MM.1S (cell line): ENCODE measurements at regions not wholly inside any gene's neighbourhood (a gene's known extent, or its start where the extent isn't known, plus 50 kb on each side); places are given as distances from the start of the nearest gene placed in this dataset.

Experiments
- DNase-seq: peaks from one replicate; pipeline ENCODE4 v3.0.0-alpha.2; 2015
- H2AFZ ChIP-seq: fragments of 300-600 bp; sonication (generic); 2 replicates; pipeline ENCODE4 v1.6.0; 2016; ENCODE audit warnings: antibody characterized with exemption, low read length
- H3F3A ChIP-seq: fragments of 300-600 bp; sonication (generic); 2 replicates; pipeline ENCODE4 v1.6.1; 2016; ENCODE audit warnings: mild to moderate bottlenecking, antibody characterized with exemption, low read length, moderate library complexity, mixed read lengths; ENCODE audit not compliant: insufficient read depth
- H3K27ac ChIP-seq: fragments of 300-600 bp; sonication (generic); 2 replicates; pipeline ENCODE4 v1.5.1; 2016; ENCODE audit warnings: mild to moderate bottlenecking, low read length
- H3K27me3 ChIP-seq: fragments of 300-600 bp; sonication (generic); replicated peaks from 2 replicates; pipeline ENCODE4 v1.6.0; 2016; ENCODE audit warnings: low read length; ENCODE audit not compliant: insufficient read depth
- H3K36me3 ChIP-seq: fragments of 300-600 bp; sonication (generic); replicated peaks from 2 replicates; pipeline ENCODE4 v1.6.1; 2016; ENCODE audit warnings: mild to moderate bottlenecking, low read length, mixed read lengths; ENCODE audit not compliant: insufficient read depth
- H3K4me1 ChIP-seq: fragments of 300-600 bp; sonication (generic); 2 replicates; pipeline ENCODE4 v1.6.1; 2016; ENCODE audit warnings: low read length, mixed read lengths
- H3K4me2 ChIP-seq: fragments of 300-600 bp; sonication (generic); 2 replicates; pipeline ENCODE4 v1.6.0; 2016; ENCODE audit warnings: low read depth, low read length
- H3K4me3 ChIP-seq: fragments of 300-600 bp; sonication (generic); 2 replicates; pipeline ENCODE4 v1.5.1; 2016; ENCODE audit warnings: low read length, mixed read lengths
- H3K79me2 ChIP-seq: fragments of 300-600 bp; sonication (generic); 2 replicates; pipeline ENCODE4 v1.6.1; 2016; ENCODE audit warnings: mixed run types, low read length, mixed read lengths
- H3K9ac ChIP-seq: fragments of 300-600 bp; sonication (generic); 2 replicates; pipeline ENCODE4 v1.6.1; 2016; ENCODE audit warnings: low read length, mixed read lengths
- H3K9me2 ChIP-seq: fragments of 300-600 bp; sonication (generic); replicated peaks from 2 replicates; pipeline ENCODE4 v1.6.1; 2016; ENCODE audit warnings: mild to moderate bottlenecking, low read length, mixed read lengths; ENCODE audit not compliant: insufficient read depth
- H3K9me3 ChIP-seq: fragments of 300-600 bp; sonication (generic); replicated peaks from 2 replicates; pipeline ENCODE4 v1.6.1; 2016; ENCODE audit warnings: mild to moderate bottlenecking, low read length, mixed read lengths; ENCODE audit not compliant: insufficient read depth
- H4K20me1 ChIP-seq: fragments of 300-600 bp; sonication (generic); 2 replicates; pipeline ENCODE4 v1.6.1; 2016; ENCODE audit warnings: mild to moderate bottlenecking, low read length, moderate library complexity, mixed read lengths; ENCODE audit not compliant: insufficient read depth
- EZH2 ChIP-seq: fragments of 300-600 bp; sonication (generic); optimal IDR thresholded peaks from 2 replicates; pipeline ENCODE3; 2017; ENCODE audit warnings: low read depth, mild to moderate bottlenecking, antibody characterized with exemption, low read length, mixed read lengths
- EZH2phosphoT487 ChIP-seq: fragments of 300-600 bp; sonication (generic); IDR thresholded peaks from 2 replicates; pipeline ENCODE4 v1.6.1; 2018; ENCODE audit warnings: antibody characterized with exemption, low read length
- TF ChIP-seq, protein P1 (sequence below): fragments of 300-600 bp; sonication (generic); IDR thresholded peaks from 2 replicates; pipeline ENCODE4 v1.5.1; 2016; ENCODE audit warnings: antibody characterized with exemption, low read length, mixed read lengths

DNA sequence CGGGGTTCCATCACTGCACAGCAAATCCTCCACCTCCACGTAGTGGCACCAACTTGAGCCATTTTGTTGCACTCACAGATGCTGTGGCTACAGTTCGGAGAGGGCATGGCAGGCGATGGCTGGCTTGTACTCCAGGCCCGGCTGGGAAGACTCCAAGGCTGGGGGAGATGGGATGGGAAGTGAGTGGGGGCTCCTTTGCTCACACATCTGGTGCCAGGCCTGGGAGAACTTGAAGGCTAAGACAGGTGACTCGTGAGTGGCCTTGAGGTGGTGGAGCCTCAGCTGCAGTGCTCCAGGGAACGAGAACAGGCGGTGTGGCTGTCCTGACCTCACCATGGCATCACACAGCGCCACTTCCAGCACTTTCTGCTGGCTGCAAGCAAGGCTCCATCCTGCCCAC, 87.9 kb downstream of the PLXNA1 start:
- Histone ChIP-seq H3K9me2 (no peaks in the 10 kb centered on the region), H3F3A (no peaks in the 10 kb centered on the region), H4K20me1 (no peaks in the 10 kb centered on the region), H3K27me3 (peaks cover 14% of the 10 kb centered on the region; the same call in 1 of the 2 replicates), H3K4me1 (no peaks in the 10 kb centered on the region), H3K36me3 (no peaks in the 10 kb centered on the region), H3K9me3 (no peaks in the 10 kb centered on the region), H2AFZ (no peak overlapping the region), H3K4me2 (no peak overlapping the region), H3K27ac (no peak overlapping the region), H3K9ac (no peak overlapping the region), H3K79me2 (no peaks in the 10 kb centered on the region), H3K4me3 (no peak overlapping the region)
- no peak for TF ChIP-seq EZH2
- TF ChIP-seq, protein P1, sequence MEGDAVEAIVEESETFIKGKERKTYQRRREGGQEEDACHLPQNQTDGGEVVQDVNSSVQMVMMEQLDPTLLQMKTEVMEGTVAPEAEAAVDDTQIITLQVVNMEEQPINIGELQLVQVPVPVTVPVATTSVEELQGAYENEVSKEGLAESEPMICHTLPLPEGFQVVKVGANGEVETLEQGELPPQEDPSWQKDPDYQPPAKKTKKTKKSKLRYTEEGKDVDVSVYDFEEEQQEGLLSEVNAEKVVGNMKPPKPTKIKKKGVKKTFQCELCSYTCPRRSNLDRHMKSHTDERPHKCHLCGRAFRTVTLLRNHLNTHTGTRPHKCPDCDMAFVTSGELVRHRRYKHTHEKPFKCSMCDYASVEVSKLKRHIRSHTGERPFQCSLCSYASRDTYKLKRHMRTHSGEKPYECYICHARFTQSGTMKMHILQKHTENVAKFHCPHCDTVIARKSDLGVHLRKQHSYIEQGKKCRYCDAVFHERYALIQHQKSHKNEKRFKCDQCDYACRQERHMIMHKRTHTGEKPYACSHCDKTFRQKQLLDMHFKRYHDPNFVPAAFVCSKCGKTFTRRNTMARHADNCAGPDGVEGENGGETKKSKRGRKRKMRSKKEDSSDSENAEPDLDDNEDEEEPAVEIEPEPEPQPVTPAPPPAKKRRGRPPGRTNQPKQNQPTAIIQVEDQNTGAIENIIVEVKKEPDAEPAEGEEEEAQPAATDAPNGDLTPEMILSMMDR = no peak
- no peak for TF ChIP-seq EZH2phosphoT487
- DNase-seq = no peak

DNA sequence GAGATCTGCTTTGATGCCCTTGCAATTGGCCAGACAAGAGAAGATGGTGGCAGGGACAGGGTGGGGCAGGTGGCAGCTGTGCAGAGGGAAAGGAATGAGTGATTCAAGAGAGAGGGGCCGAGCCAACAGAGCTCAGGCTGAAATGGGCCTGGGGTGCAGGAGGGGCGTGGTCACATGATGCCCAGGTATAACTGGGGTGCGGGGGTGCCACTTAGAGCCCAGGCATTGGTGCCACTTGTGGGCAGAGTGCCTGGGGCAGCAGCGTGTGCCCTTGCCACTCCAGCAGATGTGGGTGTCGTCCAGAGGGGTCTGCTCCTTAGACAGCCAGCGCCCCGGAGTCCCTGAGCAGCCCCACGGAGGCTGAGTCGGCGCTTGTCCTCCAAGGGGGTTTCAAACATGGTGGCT, 88.7 kb downstream of the PLXNA1 start:
- H3K4me1 ChIP-seq = no peaks in the 10 kb centered on the region
- no peak overlapping the region for H3K9ac ChIP-seq
- TF ChIP-seq EZH2phosphoT487 = no peak
- no peak for TF ChIP-seq EZH2
- TF ChIP-seq, protein P1 = no peak
- no peaks in the 10 kb centered on the region for H4K20me1 ChIP-seq
- no peak for DNase-seq
- H3K79me2 ChIP-seq = no peaks in the 10 kb centered on the region
- H3K9me3 ChIP-seq = no peaks in the 10 kb centered on the region
- H3K4me3 ChIP-seq = no peak overlapping the region
- H3K27ac ChIP-seq = no peak overlapping the region
- no peaks in the 10 kb centered on the region for H3K36me3 ChIP-seq
- no peaks in the 10 kb centered on the region for H3K9me2 ChIP-seq
- no peak overlapping the region for H3K4me2 ChIP-seq
- no peaks in the 10 kb centered on the region for H3F3A ChIP-seq
- peaks cover 14% of the 10 kb centered on the region; the same call in 1 of the 2 replicates for H3K27me3 ChIP-seq
- H2AFZ ChIP-seq = no peak overlapping the region

DNA sequence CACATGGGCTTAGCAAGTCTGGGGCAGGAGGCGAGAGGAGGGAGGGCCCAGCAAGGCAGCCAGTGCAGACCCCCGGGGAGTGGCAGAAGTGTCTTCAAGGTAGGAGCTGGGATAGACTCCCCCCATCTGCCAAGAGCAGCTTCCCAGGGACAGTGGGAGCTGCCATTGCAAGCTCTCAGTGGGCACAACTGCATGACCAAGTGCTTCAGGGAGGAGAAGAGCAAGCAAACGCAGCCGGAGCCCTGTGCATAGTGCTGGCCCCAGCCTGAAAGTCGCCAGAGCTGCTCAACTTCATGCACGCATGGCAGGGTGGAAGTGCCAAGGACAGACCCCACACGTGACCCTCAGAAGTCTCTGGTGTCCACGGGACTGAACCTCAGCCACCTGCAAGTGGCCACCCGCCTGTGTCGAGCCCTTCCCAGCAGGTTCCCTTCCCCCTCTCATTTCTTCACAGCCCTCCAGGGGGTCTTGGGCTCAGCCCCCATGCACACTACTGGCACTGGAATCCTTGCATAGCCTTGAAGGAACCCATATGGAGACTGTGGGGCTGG, 89.4 kb downstream of the PLXNA1 start:
- Histone ChIP-seq H3K27ac (no peak overlapping the region), H3K9me3 (no peaks in the 10 kb centered on the region), H3K79me2 (no peaks in the 10 kb centered on the region), H3F3A (no peaks in the 10 kb centered on the region), H3K36me3 (no peaks in the 10 kb centered on the region), H3K27me3 (peaks cover 14% of the 10 kb centered on the region; the same call in 1 of the 2 replicates), H3K9ac (no peak overlapping the region), H2AFZ (no peak overlapping the region), H3K4me1 (no peaks in the 10 kb centered on the region), H3K4me3 (no peak overlapping the region), H3K4me2 (no peak overlapping the region), H3K9me2 (no peaks in the 10 kb centered on the region), H4K20me1 (no peaks in the 10 kb centered on the region)
- DNase-seq = no peak
- TF ChIP-seq EZH2 = no peak
- no peak for TF ChIP-seq EZH2phosphoT487
- TF ChIP-seq, protein P1 = no peak
